ENCODE measurements at regions not wholly inside any gene's neighbourhood (a gene's known extent, or its start where the extent isn't known, plus 50 kb on each side); places are given as distances from the start of the nearest gene placed in this dataset.

GRCh38 chr13:31684466-31684865 is 54.9 kb upstream of the RXFP2 start:
- no peak for DNase-seq (ENCODE audit: low read depth in 2 of 2)

- no peak for DNase-seq (ENCODE audit: low read depth in 2 of 2)
Observed at GRCh38 chr13:31686670-31687425, 52.5 kb upstream of the RXFP2 start.

Data from stimulated activated CD8-positive, alpha-beta memory T cell treated with anti-CD3 and anti-CD28 coated beads, Interleukin-7, amount 100 ng/mL, for 1 hour (primary cell).